HCT116 (cell line): ENCODE measurements at regions not wholly inside any gene's neighbourhood (a gene's known extent, or its start where the extent isn't known, plus 50 kb on each side); places are given as distances from the start of the nearest gene placed in this dataset.

Experiments used
- ATAC-seq: fragments of 200-7000 bp; cut with Tn5 transposase; 2 replicates; pipeline ENCODE4 v1.9.1; 2020; ENCODE audit warnings: mild to moderate bottlenecking, moderate library complexity
- BruUV-seq: library from RNA; stranded (reverse); fragments of 400-500 nt; replicated peaks from 2 replicates; lab custom pipeline; 2021; lab: Mats Ljungman, UMichigan
- CTCF ChIA-PET: fragments of 300-600 bp; sonication (Branson Sonifier 250); formaldehyde crosslinking; loops from one replicate; lab custom pipeline; 2021; ENCODE audit warnings: antibody characterized with exemption; lab: Charles Lee
- POLR2A ChIA-PET: fragments of 300-600, 350-600 bp; sonication (Branson Sonifier 250); formaldehyde crosslinking; loops from one replicate; lab custom pipeline; 2021; ENCODE audit warnings: antibody characterized with exemption; lab: Charles Lee
- RAD21 ChIA-PET, 2 experiments: fragments of 300-600 bp; sonication (Branson Sonifier 250); formaldehyde crosslinking; loops; one replicate each; lab custom pipeline; 2023; ENCODE audit warnings: low total read pairs in 2 of 2; ENCODE audit not compliant: uncharacterized antibody in 2 of 2, unreplicated experiment in 2 of 2, low non-redundant PET in 1 of 2; lab: Charles Lee
- DNase-seq: peaks from one replicate; pipeline ENCODE4 v3.0.0-alpha.2; 2010; ENCODE audit warnings: low read depth, low spot score
- H2AFZ ChIP-seq: fragments of 200-600 bp; shearing (Covaris generic), sonication (generic); 2 replicates; pipeline ENCODE4 v1.6.1; 2017; ENCODE audit warnings: low read depth, mixed run types, mixed read lengths, antibody characterized with exemption, low read length; ENCODE audit not compliant: poor library complexity, severe bottlenecking
- H3K27ac ChIP-seq: 2 replicates; pipeline ENCODE4 v1.5.1; 2012; ENCODE audit warnings: low read depth, low read length
- H3K27me3 ChIP-seq: fragments of 200-600 bp; sonication (generic); 2 replicates; pipeline ENCODE4 v1.6.1; 2016; ENCODE audit warnings: mixed run types, low read length, mixed read lengths; ENCODE audit not compliant: insufficient read depth
- H3K36me3 ChIP-seq, 2 experiments: fragments of 200-500 bp in 1 of 2; fragments of 200-600 bp in 1 of 2; sonication (Bioruptor generic) in 1 of 2; sonication (generic) in 1 of 2; 2 replicates each; pipeline versions ENCODE4 v1.5.1 to v1.6.1; 2014 to 2016; ENCODE audit warnings: low read length in 2 of 2, inconsistent platforms in 1 of 2, mixed read lengths in 1 of 2, mixed run types in 1 of 2; ENCODE audit not compliant: insufficient read depth in 2 of 2, control insufficient read depth in 1 of 2
- H3K4me1 ChIP-seq, 2 experiments: fragments of 200-600 bp in 1 of 2; sonication (generic) in 1 of 2; 2 replicates each; pipeline versions ENCODE4 v1.5.1 to v1.6.1; 2012 to 2017; ENCODE audit warnings: low read length in 2 of 2, inconsistent platforms in 1 of 2, mild to moderate bottlenecking in 1 of 2, mixed read lengths in 1 of 2, mixed run types in 1 of 2, moderate library complexity in 1 of 2; ENCODE audit not compliant: insufficient read depth in 2 of 2, control insufficient read depth in 1 of 2
- H3K4me2 ChIP-seq: fragments of 200-600 bp; sonication (generic); 2 replicates; pipeline ENCODE4 v1.6.1; 2017; ENCODE audit warnings: mixed run types, low read length, mixed read lengths
- H3K4me3 ChIP-seq, 2 experiments: fragments of 200-600 bp in 1 of 2; sonication (generic) in 1 of 2; replicated peaks in 1 of 2; 2 replicates each; pipeline ENCODE4 v1.5.1; 2011 to 2016; ENCODE audit warnings: low read length in 2 of 2, control low read depth in 1 of 2, low read depth in 1 of 2, mild to moderate bottlenecking in 1 of 2, mixed read lengths in 1 of 2, mixed run types in 1 of 2
- H3K79me2 ChIP-seq: fragments of 200-600 bp; sonication (generic); 2 replicates; pipeline ENCODE4 v1.6.1; 2017; ENCODE audit warnings: mild to moderate bottlenecking, mixed run types, low read length, moderate library complexity, mixed read lengths; ENCODE audit not compliant: insufficient read depth
- H3K9ac ChIP-seq: fragments of 200-600 bp; sonication (generic); 2 replicates; pipeline ENCODE4 v1.6.1; 2016; ENCODE audit warnings: low read length, mixed read lengths
- H3K9me2 ChIP-seq: fragments of 200-600 bp; sonication (generic), shearing (Covaris generic); 2 replicates; pipeline ENCODE4 v1.6.1; 2017; ENCODE audit warnings: mixed run types, mild to moderate bottlenecking, moderate library complexity; ENCODE audit not compliant: insufficient read depth
- H3K9me3 ChIP-seq, 2 experiments: fragments of 200-500 bp in 1 of 2; fragments of 200-600 bp in 1 of 2; sonication (Bioruptor generic) in 1 of 2; sonication (generic) in 1 of 2; 2 replicates each; pipeline ENCODE4 v1.6.1; 2014 to 2017; ENCODE audit warnings: low read length in 2 of 2, mixed read lengths in 2 of 2, inconsistent platforms in 1 of 2, low read depth in 1 of 2, mild to moderate bottlenecking in 1 of 2, mixed run types in 1 of 2, moderate library complexity in 1 of 2; ENCODE audit not compliant: control insufficient read depth in 1 of 2, insufficient read depth in 1 of 2
- H4K20me1 ChIP-seq: fragments of 200-600 bp; sonication (generic), shearing (Covaris generic); 2 replicates; pipeline ENCODE4 v1.6.1; 2017; ENCODE audit warnings: mixed run types, mild to moderate bottlenecking, moderate library complexity; ENCODE audit not compliant: insufficient read depth
- ATF3 ChIP-seq: IDR thresholded peaks from 2 replicates; pipeline ENCODE4 v1.6.1; 2012
- CBX3 ChIP-seq: IDR thresholded peaks from 2 replicates; pipeline ENCODE4 v1.6.1; 2012; ENCODE audit warnings: low read depth
- CEBPB ChIP-seq: IDR thresholded peaks from 2 replicates; pipeline ENCODE4 v1.6.1; 2012; ENCODE audit warnings: low read depth
- ELF1 ChIP-seq: IDR thresholded peaks from 2 replicates; pipeline ENCODE4 v1.6.1; 2012; ENCODE audit warnings: low read depth, borderline replicate concordance
- EZH2 ChIP-seq: fragments of 200-600 bp; sonication (generic); IDR thresholded peaks from 2 replicates; pipeline ENCODE4 v1.6.1; 2017; ENCODE audit warnings: antibody characterized with exemption, mixed run types
- EZH2phosphoT487 ChIP-seq: fragments of 200-600 bp; IDR thresholded peaks from 2 replicates; pipeline ENCODE4 v1.6.1; 2018; ENCODE audit warnings: antibody characterized with exemption, borderline replicate concordance
- FOSL1 ChIP-seq: IDR thresholded peaks from 2 replicates; pipeline ENCODE4 v1.6.1; 2012; ENCODE audit warnings: low read depth
- JUND ChIP-seq: IDR thresholded peaks from 2 replicates; pipeline ENCODE4 v1.6.1; 2012
- MAX ChIP-seq: IDR thresholded peaks from 2 replicates; pipeline ENCODE4 v1.6.1; 2012
- POLR2A ChIP-seq: IDR thresholded peaks from 2 replicates; pipeline ENCODE4 v1.7.0; 2011; ENCODE audit warnings: borderline replicate concordance; ENCODE audit not compliant: insufficient read depth, insufficient read length; ENCODE audit errors: extremely low read depth
- POLR2AphosphoS5 ChIP-seq: IDR thresholded peaks from 2 replicates; pipeline ENCODE4 v1.6.1; 2011; ENCODE audit warnings: mild to moderate bottlenecking, low read depth, low read length, moderate library complexity
- RAD21 ChIP-seq: IDR thresholded peaks from 2 replicates; pipeline ENCODE4 v1.6.1; 2012; ENCODE audit warnings: low read depth, mild to moderate bottlenecking
- REST ChIP-seq: IDR thresholded peaks from 2 replicates; pipeline ENCODE4 v1.6.1; 2012; ENCODE audit warnings: low read depth
- SP1 ChIP-seq: IDR thresholded peaks from 2 replicates; pipeline ENCODE4 v1.6.1; 2012; ENCODE audit warnings: low read depth
- TCF7L2 ChIP-seq: IDR thresholded peaks from 2 replicates; pipeline ENCODE4 v1.7.0; 2011; ENCODE audit warnings: borderline replicate concordance, inconsistent platforms; ENCODE audit not compliant: insufficient read depth, insufficient read length; ENCODE audit errors: extremely low read depth
- YY1 ChIP-seq: IDR thresholded peaks from 2 replicates; pipeline ENCODE4 v1.6.1; 2011; ENCODE audit warnings: low read length, low read depth, moderate library complexity, mild to moderate bottlenecking; ENCODE audit not compliant: insufficient replicate concordance; ENCODE audit errors: extremely low read depth
- ZBTB33 ChIP-seq: IDR thresholded peaks from 2 replicates; pipeline ENCODE4 v1.6.1; 2011; ENCODE audit warnings: mild to moderate bottlenecking, low read length, moderate library complexity; ENCODE audit not compliant: insufficient replicate concordance; ENCODE audit errors: extremely low read depth
- ZFX ChIP-seq: fragments of 450-650 bp; IDR thresholded peaks from 2 replicates; pipeline ENCODE4 v1.6.1; 2017
- ZNF274 ChIP-seq: fragments of 200-500 bp; sonication (Bioruptor generic); IDR thresholded peaks from 2 replicates; pipeline ENCODE4 v1.6.1; 2014; ENCODE audit warnings: mild to moderate bottlenecking, low read depth, low read length, inconsistent platforms
- intact Hi-C: fragments of 100-400 bp; cut with micrococcal nuclease; formaldehyde crosslinking; loops from 2 replicates; pipeline ENCODE4 v1.10.0; 2022

- ATAC-seq (no peak), DNase-seq (no peak)
- TF ChIP-seq EZH2phosphoT487 (no peak), POLR2AphosphoS5 (no peak), EZH2 (no peak), TCF7L2 (no peak), ATF3 (no peak), POLR2A (no peak), CBX3 (no peak), YY1 (no peak), JUND (no peak), RAD21 (no peak), REST (no peak), MAX (no peak), SP1 (no peak), ELF1 (no peak), ZNF274 (no peak), ZFX (no peak), FOSL1 (no peak), ZBTB33 (no peak), CEBPB (no peak)
- intact Hi-C loops, result no loop called here
- BruUV-seq, result no TSS peak
- no peaks in the 10 kb centered on the region for H3K9me3 ChIP-seq
- POLR2A ChIA-PET, result no interaction called here
- RAD21 ChIA-PET, result no interaction called here
- CTCF ChIA-PET, result no interaction called here
- H3K4me3 ChIP-seq, result no peak overlapping the region
- no peak overlapping the region for H3K4me2 ChIP-seq
- H4K20me1 ChIP-seq, result no peaks in the 10 kb centered on the region
- H3K4me1 ChIP-seq, result no peaks in the 10 kb centered on the region
- no peaks in the 10 kb centered on the region for H3K9me2 ChIP-seq
- H3K79me2 ChIP-seq, result no peaks in the 10 kb centered on the region
- H3K27me3 ChIP-seq, result no peaks in the 10 kb centered on the region
- no peak overlapping the region for H3K9ac ChIP-seq
- H3K27ac ChIP-seq, result no peak overlapping the region
- no peak overlapping the region for H2AFZ ChIP-seq
- no peaks in the 10 kb centered on the region for H3K36me3 ChIP-seq
These were observed 501.8 kb upstream of the PKDCC start for GRCh38 chr2:41546031-41546430.
